Eye (tissue), 1 donor: ENCODE measurements at regions not wholly inside any gene's neighbourhood (a gene's known extent, or its start where the extent isn't known, plus 50 kb on each side); places are given as distances from the start of the nearest gene placed in this dataset.
"Not testable (repeated sequence)": the region's sequence is repeated elsewhere in the genome, so short reads cannot be mapped to it uniquely, and the experiment has no call there.

Source experiments
- DNase-seq: peaks from one replicate; pipeline ENCODE4 v3.0.0-alpha.2; 2015

DNA sequence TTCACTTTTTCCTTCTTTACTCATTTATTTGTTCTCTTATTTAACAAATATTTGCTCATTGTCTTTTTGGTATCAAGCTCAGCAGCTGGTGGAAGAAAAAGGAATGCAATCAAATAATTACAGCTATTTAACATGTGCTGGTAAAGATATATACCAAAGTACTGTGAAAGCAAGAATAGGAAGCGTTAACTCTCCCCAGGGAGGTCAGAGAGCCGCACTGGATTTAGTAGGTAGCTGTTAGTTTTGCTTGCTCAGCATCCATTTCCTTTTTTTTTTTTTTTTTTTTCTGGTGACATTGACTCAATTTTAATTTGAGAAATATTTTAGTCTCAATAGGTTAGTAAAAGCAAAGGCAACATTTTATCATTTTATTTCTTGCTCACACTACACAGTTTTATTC is 308.5 kb upstream of the MDFIC2 start:
- DNase-seq: no peak

- no peak for DNase-seq
Measured at GRCh38 chr3:70620367-70620766, 307.9 kb upstream of the MDFIC2 start.

GRCh38 chr3:70618151-70618550 is 305.7 kb upstream of the MDFIC2 start:
- no peak for DNase-seq

DNA sequence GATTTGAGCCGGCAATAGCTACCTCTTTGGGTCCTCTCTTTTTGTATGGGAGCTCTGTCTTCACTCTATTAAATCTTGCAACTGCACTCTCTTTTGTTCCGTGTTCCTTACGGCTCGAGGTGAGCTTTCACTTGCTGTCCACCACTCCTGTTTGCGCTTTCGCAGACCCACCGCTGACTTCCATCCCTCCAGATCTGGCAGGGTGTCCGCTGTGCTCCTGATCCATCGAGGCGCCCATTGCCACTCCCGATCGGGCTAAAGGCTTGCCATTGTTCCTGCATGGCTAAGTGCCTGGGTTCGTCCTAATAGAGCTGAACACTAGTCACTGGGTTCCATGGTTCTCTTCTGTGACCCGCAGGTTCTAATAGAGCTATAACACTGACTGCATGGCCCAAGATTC is 304.9 kb upstream of the MDFIC2 start:
- not testable (repeated sequence) for DNase-seq

GRCh38 chr3:70615286-70615685 is 302.8 kb upstream of the MDFIC2 start:
- DNase-seq: no peak

DNA sequence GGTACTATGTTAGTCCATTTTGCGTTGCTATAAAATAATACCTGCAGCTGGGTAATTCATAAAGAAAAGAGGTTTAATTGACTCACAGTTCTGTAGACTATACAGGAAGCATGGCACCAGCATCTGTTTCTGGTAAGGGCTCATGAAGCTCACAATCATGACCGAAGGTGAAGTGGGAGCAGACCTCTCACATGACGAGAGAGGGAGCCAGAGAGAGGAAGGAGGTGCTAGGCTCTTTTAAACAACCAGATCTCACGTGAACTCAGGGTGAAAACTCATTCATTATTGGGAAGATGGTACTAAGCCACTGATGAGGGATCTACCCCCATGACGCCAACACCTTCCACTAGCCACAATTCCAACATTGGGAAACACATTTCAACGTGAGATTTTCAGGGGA is 301.7 kb upstream of the MDFIC2 start:
- no peak for DNase-seq

DNA sequence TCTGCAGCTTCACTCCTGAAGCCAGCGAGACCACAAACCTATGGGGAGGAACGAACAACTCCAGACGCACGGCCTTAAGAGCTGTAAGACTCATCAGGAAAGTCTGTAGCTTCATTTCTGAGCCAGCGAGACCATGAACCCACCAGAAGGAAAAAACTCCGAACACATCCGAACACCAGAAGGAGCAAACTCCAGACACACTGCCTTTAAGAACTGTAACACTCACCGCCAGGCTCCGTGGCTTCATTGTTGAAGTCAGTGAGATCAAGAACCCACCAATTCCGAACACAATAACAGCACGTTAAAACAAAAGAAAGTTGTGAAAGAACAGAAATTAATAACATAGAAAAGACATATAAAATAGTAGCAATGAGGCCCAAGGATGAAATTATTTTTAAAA is 300.5 kb upstream of the MDFIC2 start:
- DNase-seq: no peak

GRCh38 chr3:70611667-70612277 is 299.3 kb upstream of the MDFIC2 start:
- not testable (repeated sequence) for DNase-seq

- peak; percentile 39 for DNase-seq
Measured at GRCh38 chr3:70608434-70608833, 296.0 kb upstream of the MDFIC2 start.

DNA sequence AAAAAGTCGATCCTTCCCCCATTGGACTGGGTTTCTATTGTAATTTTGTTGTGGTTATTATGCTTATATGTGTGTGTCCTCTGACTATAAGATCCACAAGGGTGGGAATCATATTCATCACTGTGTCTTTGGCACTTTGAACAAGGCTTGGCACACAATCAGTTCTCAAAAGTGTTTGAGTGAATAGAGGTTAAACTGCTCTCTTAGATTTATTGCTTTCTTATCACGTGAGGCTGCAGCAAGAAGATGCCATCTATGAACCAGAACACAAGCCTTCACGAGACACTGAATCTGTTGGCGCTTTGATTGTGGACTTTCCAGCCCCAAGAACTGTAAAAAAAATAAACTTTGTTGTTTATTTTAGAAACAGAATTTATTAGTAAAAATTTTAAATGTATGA is 295.0 kb upstream of the MDFIC2 start:
- no peak for DNase-seq

- DNase-seq: no peak
Measured at GRCh38 chr3:70606018-70606417, 293.6 kb upstream of the MDFIC2 start.

DNA sequence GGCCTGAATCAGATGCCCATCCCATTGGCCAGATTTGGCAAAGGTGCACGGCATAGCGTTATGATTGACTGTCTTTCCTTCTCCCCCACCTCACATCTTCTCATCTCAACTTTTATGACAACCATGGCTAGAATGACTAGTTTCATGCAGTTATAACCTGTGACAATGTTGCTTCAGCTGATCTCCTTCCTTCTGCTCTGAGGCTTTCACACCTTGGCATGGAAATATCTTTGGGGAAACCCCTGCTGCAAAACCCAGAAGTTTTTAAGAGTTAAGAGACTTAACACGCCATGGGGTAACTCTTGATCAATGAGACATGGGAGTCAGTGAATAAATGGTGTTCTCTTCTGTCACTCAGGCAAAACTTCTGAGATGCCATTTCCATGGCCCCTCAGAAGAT is 290.7 kb upstream of the MDFIC2 start:
- DNase-seq: no peak

GRCh38 chr3:70597312-70597711 is 284.9 kb upstream of the MDFIC2 start:
- DNase-seq: no peak

- no peak for DNase-seq
Measured at GRCh38 chr3:70583682-70584081, 271.2 kb upstream of the MDFIC2 start.

- DNase-seq: no peak
Measured at GRCh38 chr3:70582803-70583202, 270.4 kb upstream of the MDFIC2 start.

DNA sequence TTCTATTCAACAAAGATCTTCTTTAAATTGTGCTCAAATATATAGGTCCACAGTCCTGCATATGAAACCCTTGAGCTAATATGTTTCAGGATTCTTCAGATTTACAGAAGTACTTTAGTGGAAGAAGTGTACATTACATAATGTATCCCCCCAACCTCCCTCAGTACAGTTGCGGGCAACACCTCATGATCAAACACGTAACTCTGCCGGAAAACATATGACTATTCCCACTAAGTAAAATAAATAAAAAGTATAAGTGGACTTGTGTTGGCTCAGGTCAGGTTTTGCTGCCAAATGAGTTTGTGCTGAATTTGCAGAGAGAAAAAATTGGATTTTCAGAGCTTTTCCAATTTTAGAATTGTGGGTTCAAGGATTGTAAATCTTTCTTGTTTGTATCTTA is 267.6 kb upstream of the MDFIC2 start:
- no peak for DNase-seq

DNA sequence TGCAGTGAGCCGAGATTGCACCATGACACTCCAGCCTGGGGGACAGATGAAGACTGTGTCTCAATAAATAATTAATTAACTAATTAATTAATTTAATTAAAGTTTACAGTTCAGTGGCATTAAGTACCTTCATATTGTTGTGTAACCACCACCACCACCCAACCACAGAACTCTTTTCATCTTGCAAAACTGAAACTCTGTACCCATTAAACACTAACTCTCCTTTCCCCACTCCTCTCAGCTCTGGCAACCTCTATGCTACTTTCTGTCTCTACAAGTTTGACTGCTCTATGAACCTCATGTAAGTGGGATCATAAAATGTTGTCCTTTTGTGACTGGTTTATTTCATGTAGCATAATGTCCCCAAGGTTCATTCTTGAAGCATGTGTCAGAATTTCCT is 259.3 kb upstream of the MDFIC2 start:
- DNase-seq: no peak

GRCh38 chr3:70570584-70570983 is 258.1 kb upstream of the MDFIC2 start:
- DNase-seq: no peak

GRCh38 chr3:70568626-70569025 is 256.2 kb upstream of the MDFIC2 start:
- no peak for DNase-seq

DNA sequence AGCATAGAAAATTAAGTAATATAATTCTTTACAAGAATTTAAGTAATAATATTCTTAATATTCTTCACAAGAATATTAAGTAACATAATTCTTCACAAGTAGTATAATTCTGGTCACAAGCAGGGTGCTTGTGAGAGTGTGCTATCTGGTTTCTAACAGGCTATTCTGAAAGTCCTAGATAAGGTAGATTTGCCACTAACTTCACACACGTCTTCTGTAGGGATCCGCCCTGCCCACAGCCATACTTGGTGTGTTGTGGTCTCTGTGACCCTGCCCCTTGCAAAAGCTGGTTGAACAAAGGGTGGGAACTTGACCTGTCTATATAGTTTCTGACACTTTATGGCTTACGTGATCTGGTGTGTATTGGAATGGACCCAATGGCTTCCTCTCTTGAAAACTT is 253.4 kb upstream of the MDFIC2 start:
- no peak for DNase-seq

DNA sequence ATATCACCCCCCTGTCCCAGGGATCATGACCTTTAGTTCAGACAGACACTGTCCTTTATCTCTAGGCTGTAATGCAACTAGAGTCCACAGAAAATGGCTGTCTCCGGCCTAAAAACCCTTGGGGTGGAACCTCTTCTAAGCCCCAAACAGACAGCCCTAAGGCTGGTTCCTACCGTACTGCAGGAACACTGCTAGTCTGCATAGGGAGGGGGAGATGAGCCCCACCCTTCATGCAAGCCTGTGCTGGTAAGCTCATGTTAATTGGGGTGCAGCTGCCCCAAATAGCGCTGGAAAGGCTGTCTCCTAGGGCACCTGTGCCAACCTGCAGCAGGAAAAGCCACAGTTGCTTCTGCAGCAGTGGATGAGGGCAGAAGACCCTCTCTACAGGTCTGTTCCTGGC is 252.1 kb upstream of the MDFIC2 start:
- no peak for DNase-seq

GRCh38 chr3:70561796-70562195 is 249.4 kb upstream of the MDFIC2 start:
- DNase-seq: no peak

- no peak for DNase-seq
Measured at GRCh38 chr3:70558956-70559355, 246.5 kb upstream of the MDFIC2 start.

- no peak for DNase-seq
Measured at GRCh38 chr3:70557976-70558375, 245.5 kb upstream of the MDFIC2 start.

DNA sequence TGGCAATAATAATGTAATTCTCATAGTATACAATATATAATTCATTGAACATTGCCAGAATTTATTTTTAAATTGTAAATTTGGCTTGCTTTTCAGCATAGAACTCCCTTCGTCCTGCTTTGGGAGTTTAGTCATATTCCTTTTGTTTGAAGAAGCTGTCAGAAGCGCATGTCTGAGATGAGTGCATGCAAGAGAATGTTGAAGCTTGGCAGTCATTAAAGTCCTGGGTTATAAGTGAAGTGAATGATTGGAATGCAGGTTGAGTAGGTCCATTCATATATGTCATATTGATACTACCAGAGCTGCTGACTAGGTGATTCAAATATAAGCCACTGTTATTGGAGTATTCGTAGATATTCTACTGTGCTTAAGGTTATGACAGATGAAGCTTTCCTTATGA is 243.6 kb upstream of the MDFIC2 start:
- no peak for DNase-seq

GRCh38 chr3:70554170-70554569 is 241.7 kb upstream of the MDFIC2 start:
- no peak for DNase-seq
